ENCODE measurements at regions not wholly inside any gene's neighbourhood (a gene's known extent, or its start where the extent isn't known, plus 50 kb on each side); places are given as distances from the start of the nearest gene placed in this dataset.

DNA sequence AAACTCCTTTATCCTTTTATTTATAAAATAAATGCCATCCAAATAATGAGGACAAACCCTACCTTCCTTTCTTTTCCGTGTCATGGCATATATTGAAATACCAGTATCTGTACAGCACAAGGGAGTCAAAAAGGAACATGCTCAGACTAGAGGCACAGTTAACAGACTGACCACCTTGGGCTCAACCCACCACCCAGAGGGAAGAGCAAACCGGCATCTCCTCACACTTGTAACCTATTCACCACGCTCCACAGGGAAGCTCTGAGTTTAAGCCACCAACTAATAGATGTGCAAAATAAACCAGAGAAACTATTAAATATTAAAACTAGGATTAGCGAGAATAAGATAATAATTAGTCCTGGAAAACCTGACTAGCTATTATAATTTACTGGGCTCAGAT, 112.7 kb downstream of the SIPA1L2 start:
- Histone ChIP-seq H2BK15ac (ENCODE audit: low read depth, poor library complexity, severe bottlenecking) (no peak overlapping the region), H3K18ac (ENCODE audit: low read depth in 1 of 2, low read length in 2 of 2) (no peak overlapping the region), H4K91ac (ENCODE audit: low read length) (no peak overlapping the region), H3K27ac (ENCODE audit: low read length, poor library complexity, severe bottlenecking) (no peak overlapping the region), H2BK120ac (ENCODE audit: low read depth, low read length) (no peak overlapping the region), H2BK12ac (ENCODE audit: low read length in 2 of 2) (no peak overlapping the region), H3K9ac (ENCODE audit: low read length) (no peak overlapping the region), H3K14ac (ENCODE audit: low read length in 2 of 2) (no peak overlapping the region), H3K36me3 (ENCODE audit: control insufficient read depth in 1 of 2, insufficient read depth in 2 of 2, low read depth in 1 of 2, low read length in 2 of 2) (peaks cover 2 to 20% of the 10 kb centered on the region in 2 experiments), H4K8ac (ENCODE audit: low read length) (no peak overlapping the region), H2AK5ac (ENCODE audit: low read length, severe bottlenecking) (no peak overlapping the region), H3K4me2 (ENCODE audit: low read length, poor library complexity, severe bottlenecking) (no peak overlapping the region), H3K79me1 (replicated peaks; ENCODE audit: low read length, poor library complexity, severe bottlenecking) (peaks cover 26% of the 10 kb centered on the region), H3K4ac (ENCODE audit: low read depth in 1 of 2, low read length in 2 of 2) (no peak overlapping the region), H3K27me3 (ENCODE audit: control insufficient read depth in 1 of 2, insufficient read depth in 1 of 2, low read length in 2 of 2) (peaks cover 0 to 5% of the 10 kb centered on the region in 2 experiments), H2BK5ac (ENCODE audit: low read depth, low read length, poor library complexity, severe bottlenecking) (no peak overlapping the region), H3K4me3 (ENCODE audit: insufficient read depth in 1 of 2, low read depth in 1 of 2, low read length in 2 of 2) (no peak overlapping the region), H3K4me1 (ENCODE audit: control insufficient read depth, insufficient read depth, low read depth, low read length) (peaks cover 2% of the 10 kb centered on the region), H2AFZ (ENCODE audit: low read depth, low read length) (no peak overlapping the region), H3K23ac (ENCODE audit: low read length in 2 of 2) (no peak overlapping the region), H3K9me3 (ENCODE audit: control insufficient read depth, low read length) (no peaks in the 10 kb centered on the region)
- 98% methylated on average over 2 of the region's 4 CpGs for WGBS
- no peak for DNase-seq

GRCh38 chr1:232515706-232516105, 114.2 kb downstream of the SIPA1L2 start:
- DNase-seq = no peak
- Histone ChIP-seq H3K4me1 (ENCODE audit: control insufficient read depth, insufficient read depth, low read depth, low read length) (no peaks in the 10 kb centered on the region), H3K9me3 (ENCODE audit: control insufficient read depth, low read length) (no peaks in the 10 kb centered on the region), H2BK12ac (ENCODE audit: low read length in 2 of 2) (no peak overlapping the region), H3K36me3 (ENCODE audit: control insufficient read depth in 1 of 2, insufficient read depth in 2 of 2, low read depth in 1 of 2, low read length in 2 of 2) (peaks cover 2 to 20% of the 10 kb centered on the region in 2 experiments), H3K27ac (ENCODE audit: low read length, poor library complexity, severe bottlenecking) (no peak overlapping the region), H3K18ac (ENCODE audit: low read depth in 1 of 2, low read length in 2 of 2) (no peak overlapping the region), H4K8ac (ENCODE audit: low read length) (no peak overlapping the region), H3K4me3 (ENCODE audit: insufficient read depth in 1 of 2, low read depth in 1 of 2, low read length in 2 of 2) (no peak overlapping the region), H3K4me2 (ENCODE audit: low read length, poor library complexity, severe bottlenecking) (no peak overlapping the region), H3K9ac (ENCODE audit: low read length) (no peak overlapping the region), H3K4ac (ENCODE audit: low read depth in 1 of 2, low read length in 2 of 2) (no peak overlapping the region), H3K27me3 (ENCODE audit: control insufficient read depth in 1 of 2, insufficient read depth in 1 of 2, low read length in 2 of 2) (peaks cover 0 to 5% of the 10 kb centered on the region in 2 experiments), H2AK5ac (ENCODE audit: low read length, severe bottlenecking) (no peak overlapping the region), H2AFZ (ENCODE audit: low read depth, low read length) (no peak overlapping the region), H2BK120ac (ENCODE audit: low read depth, low read length) (no peak overlapping the region), H2BK15ac (ENCODE audit: low read depth, poor library complexity, severe bottlenecking) (no peak overlapping the region), H3K79me1 (replicated peaks; ENCODE audit: low read length, poor library complexity, severe bottlenecking) (peaks cover 25% of the 10 kb centered on the region), H4K91ac (ENCODE audit: low read length) (no peak overlapping the region), H3K14ac (ENCODE audit: low read length in 2 of 2) (no peak overlapping the region), H2BK5ac (ENCODE audit: low read depth, low read length, poor library complexity, severe bottlenecking) (no peak overlapping the region), H3K23ac (ENCODE audit: low read length in 2 of 2) (no peak overlapping the region)
- 100% methylated on average over 1 of the region's 1 CpG for WGBS

- H3K27ac ChIP-seq (ENCODE audit: low read length, poor library complexity, severe bottlenecking) = no peak overlapping the region
- H2BK120ac ChIP-seq (ENCODE audit: low read depth, low read length) = no peak overlapping the region
- no peak overlapping the region for H2BK12ac ChIP-seq (ENCODE audit: low read length in 2 of 2)
- H2AFZ ChIP-seq (ENCODE audit: low read depth, low read length) = no peak overlapping the region
- no peak overlapping the region for H3K23ac ChIP-seq (ENCODE audit: low read length in 2 of 2)
- peaks cover 2 to 20% of the 10 kb centered on the region in 2 experiments for H3K36me3 ChIP-seq (ENCODE audit: control insufficient read depth in 1 of 2, insufficient read depth in 2 of 2, low read depth in 1 of 2, low read length in 2 of 2)
- H3K9me3 ChIP-seq (ENCODE audit: control insufficient read depth, low read length) = no peaks in the 10 kb centered on the region
- no peak overlapping the region for H3K4me3 ChIP-seq (ENCODE audit: insufficient read depth in 1 of 2, low read depth in 1 of 2, low read length in 2 of 2)
- no peak overlapping the region for H3K4me2 ChIP-seq (ENCODE audit: low read length, poor library complexity, severe bottlenecking)
- no peak overlapping the region for H4K91ac ChIP-seq (ENCODE audit: low read length)
- no peak overlapping the region for H4K8ac ChIP-seq (ENCODE audit: low read length)
- H3K4me1 ChIP-seq (ENCODE audit: control insufficient read depth, insufficient read depth, low read depth, low read length) = peaks cover 14% of the 10 kb centered on the region
- peaks cover 0 to 5% of the 10 kb centered on the region in 2 experiments for H3K27me3 ChIP-seq (ENCODE audit: control insufficient read depth in 1 of 2, insufficient read depth in 1 of 2, low read length in 2 of 2)
- H2AK5ac ChIP-seq (ENCODE audit: low read length, severe bottlenecking) = no peak overlapping the region
- H3K4ac ChIP-seq (ENCODE audit: low read depth in 1 of 2, low read length in 2 of 2) = no peak overlapping the region
- no peak overlapping the region for H2BK15ac ChIP-seq (ENCODE audit: low read depth, poor library complexity, severe bottlenecking)
- no peak overlapping the region for H3K9ac ChIP-seq (ENCODE audit: low read length)
- H2BK5ac ChIP-seq (ENCODE audit: low read depth, low read length, poor library complexity, severe bottlenecking) = no peak overlapping the region
- WGBS = 95% methylated on average over 5 of the region's 5 CpGs
- H3K14ac ChIP-seq (ENCODE audit: low read length in 2 of 2) = no peak overlapping the region
- H3K79me1 ChIP-seq (replicated peaks; ENCODE audit: low read length, poor library complexity, severe bottlenecking) = peaks cover 24% of the 10 kb centered on the region
- DNase-seq = no peak
- no peak overlapping the region for H3K18ac ChIP-seq (ENCODE audit: low read depth in 1 of 2, low read length in 2 of 2)
These were observed 117.2 kb downstream of the SIPA1L2 start for GRCh38 chr1:232512712-232513111.

- Histone ChIP-seq H3K14ac (ENCODE audit: low read length in 2 of 2) (no peak overlapping the region), H3K9me3 (ENCODE audit: control insufficient read depth, low read length) (no peaks in the 10 kb centered on the region), H4K91ac (ENCODE audit: low read length) (no peak overlapping the region), H2AK5ac (ENCODE audit: low read length, severe bottlenecking) (no peak overlapping the region), H3K4me1 (ENCODE audit: control insufficient read depth, insufficient read depth, low read depth, low read length) (peaks cover 14% of the 10 kb centered on the region), H3K79me1 (replicated peaks; ENCODE audit: low read length, poor library complexity, severe bottlenecking) (peaks cover 24% of the 10 kb centered on the region), H3K23ac (ENCODE audit: low read length in 2 of 2) (peak overlapping the region in 1 of 2 experiments; percentile 83), H3K4ac (ENCODE audit: low read depth in 1 of 2, low read length in 2 of 2) (no peak overlapping the region), H2BK120ac (ENCODE audit: low read depth, low read length) (no peak overlapping the region), H2BK12ac (ENCODE audit: low read length in 2 of 2) (no peak overlapping the region), H2AFZ (ENCODE audit: low read depth, low read length) (no peak overlapping the region), H3K36me3 (ENCODE audit: control insufficient read depth in 1 of 2, insufficient read depth in 2 of 2, low read depth in 1 of 2, low read length in 2 of 2) (peaks cover 2 to 20% of the 10 kb centered on the region in 2 experiments), H3K27ac (ENCODE audit: low read length, poor library complexity, severe bottlenecking) (no peak overlapping the region), H3K18ac (ENCODE audit: low read depth in 1 of 2, low read length in 2 of 2) (no peak overlapping the region), H3K9ac (ENCODE audit: low read length) (no peak overlapping the region), H2BK15ac (ENCODE audit: low read depth, poor library complexity, severe bottlenecking) (no peak overlapping the region), H2BK5ac (ENCODE audit: low read depth, low read length, poor library complexity, severe bottlenecking) (no peak overlapping the region), H3K4me2 (ENCODE audit: low read length, poor library complexity, severe bottlenecking) (no peak overlapping the region), H4K8ac (ENCODE audit: low read length) (no peak overlapping the region), H3K4me3 (ENCODE audit: insufficient read depth in 1 of 2, low read depth in 1 of 2, low read length in 2 of 2) (no peak overlapping the region), H3K27me3 (ENCODE audit: control insufficient read depth in 1 of 2, insufficient read depth in 1 of 2, low read length in 2 of 2) (peaks cover 0 to 5% of the 10 kb centered on the region in 2 experiments)
- DNase-seq = peak; percentile 35
- WGBS = 90% methylated on average over 1 of the region's 1 CpG
These were observed 118.8 kb downstream of the SIPA1L2 start for GRCh38 chr1:232511172-232511571.

Data from mesenchymal stem cell (in vitro differentiated cells and primary cell).